Hepatocyte (in vitro differentiated cells): ENCODE measurements at regions not wholly inside any gene's neighbourhood (a gene's known extent, or its start where the extent isn't known, plus 50 kb on each side); places are given as distances from the start of the nearest gene placed in this dataset.
A peak's percentile ranks its signal among the peaks of the same experiment; 100 is the strongest.

ENCODE experiments used
- DNase-seq: peaks from one replicate; pipeline ENCODE4 v3.0.0-alpha.2; 2016; ENCODE audit warnings: low spot score
- H2AFZ ChIP-seq: fragments of 200-600 bp; sonication (generic); 2 replicates; pipeline ENCODE4 v1.6.0; 2016; ENCODE audit warnings: antibody characterized with exemption, mild to moderate bottlenecking
- H3K27ac ChIP-seq: fragments of 200-600 bp; sonication (generic); 2 replicates; pipeline ENCODE4 v1.5.1; 2016; ENCODE audit warnings: mild to moderate bottlenecking
- H3K27me3 ChIP-seq: fragments of 200-600 bp; sonication (generic); 2 replicates; pipeline ENCODE4 v1.6.1; 2016
- H3K36me3 ChIP-seq: fragments of 200-600 bp; sonication (generic); replicated peaks from 2 replicates; pipeline ENCODE4 v1.5.1; 2016; ENCODE audit warnings: low read depth; ENCODE audit not compliant: insufficient read depth
- H3K4me1 ChIP-seq: fragments of 200-600 bp; sonication (generic); 2 replicates; pipeline ENCODE4 v1.5.1; 2016; ENCODE audit warnings: mild to moderate bottlenecking, moderate library complexity; ENCODE audit not compliant: insufficient read depth
- H3K4me2 ChIP-seq: fragments of 200-600 bp; sonication (generic); 2 replicates; pipeline ENCODE4 v1.6.0; 2016
- H3K4me3 ChIP-seq: fragments of 200-600 bp; sonication (generic); 2 replicates; pipeline ENCODE4 v1.5.1; 2016; ENCODE audit warnings: mild to moderate bottlenecking
- H3K79me2 ChIP-seq: fragments of 200-600 bp; sonication (generic); 2 replicates; pipeline ENCODE4 v1.6.0; 2017; ENCODE audit warnings: mild to moderate bottlenecking
- H3K9me2 ChIP-seq: fragments of 200-600 bp; sonication (generic); replicated peaks from 2 replicates; pipeline ENCODE4 v1.6.0; 2017; ENCODE audit warnings: mild to moderate bottlenecking; ENCODE audit not compliant: insufficient read depth
- H3K9me3 ChIP-seq: fragments of 200-600 bp; sonication (generic); 2 replicates; pipeline ENCODE4 v1.5.1; 2016; ENCODE audit warnings: low read depth, mild to moderate bottlenecking
- H4K20me1 ChIP-seq: fragments of 200-600 bp; sonication (generic); 2 replicates; pipeline ENCODE4 v1.6.0; 2016; ENCODE audit warnings: mild to moderate bottlenecking; ENCODE audit not compliant: insufficient read depth, poor library complexity, severe bottlenecking
- EZH2 ChIP-seq: fragments of 200-600 bp; sonication (generic); IDR thresholded peaks from 2 replicates; pipeline ENCODE4 v1.6.1; 2016; ENCODE audit warnings: antibody characterized with exemption, mild to moderate bottlenecking, borderline replicate concordance
- EZH2phosphoT487 ChIP-seq: fragments of 200-600 bp; sonication (generic); IDR thresholded peaks from one replicate; pipeline ENCODE4 v1.6.1; 2018; ENCODE audit warnings: antibody characterized with exemption, mild to moderate bottlenecking, low read depth, moderate library complexity; ENCODE audit not compliant: unreplicated experiment, severe bottlenecking
- WGBS: methylation state at CpG from one replicate; pipeline ENCODE4 v1.1.6; 2016; ENCODE audit warnings: low lambda C conversion rate; ENCODE audit errors: missing lambda C conversion rate; 5-methylcytosine and 5-hydroxymethylcytosine counted together
- TF ChIP-seq, protein P1 (sequence below): fragments of 200-600 bp; sonication (generic); IDR thresholded peaks from 2 replicates; pipeline ENCODE4 v1.5.1; 2016; ENCODE audit warnings: antibody characterized with exemption, mild to moderate bottlenecking; ENCODE audit not compliant: poor library complexity

DNA sequence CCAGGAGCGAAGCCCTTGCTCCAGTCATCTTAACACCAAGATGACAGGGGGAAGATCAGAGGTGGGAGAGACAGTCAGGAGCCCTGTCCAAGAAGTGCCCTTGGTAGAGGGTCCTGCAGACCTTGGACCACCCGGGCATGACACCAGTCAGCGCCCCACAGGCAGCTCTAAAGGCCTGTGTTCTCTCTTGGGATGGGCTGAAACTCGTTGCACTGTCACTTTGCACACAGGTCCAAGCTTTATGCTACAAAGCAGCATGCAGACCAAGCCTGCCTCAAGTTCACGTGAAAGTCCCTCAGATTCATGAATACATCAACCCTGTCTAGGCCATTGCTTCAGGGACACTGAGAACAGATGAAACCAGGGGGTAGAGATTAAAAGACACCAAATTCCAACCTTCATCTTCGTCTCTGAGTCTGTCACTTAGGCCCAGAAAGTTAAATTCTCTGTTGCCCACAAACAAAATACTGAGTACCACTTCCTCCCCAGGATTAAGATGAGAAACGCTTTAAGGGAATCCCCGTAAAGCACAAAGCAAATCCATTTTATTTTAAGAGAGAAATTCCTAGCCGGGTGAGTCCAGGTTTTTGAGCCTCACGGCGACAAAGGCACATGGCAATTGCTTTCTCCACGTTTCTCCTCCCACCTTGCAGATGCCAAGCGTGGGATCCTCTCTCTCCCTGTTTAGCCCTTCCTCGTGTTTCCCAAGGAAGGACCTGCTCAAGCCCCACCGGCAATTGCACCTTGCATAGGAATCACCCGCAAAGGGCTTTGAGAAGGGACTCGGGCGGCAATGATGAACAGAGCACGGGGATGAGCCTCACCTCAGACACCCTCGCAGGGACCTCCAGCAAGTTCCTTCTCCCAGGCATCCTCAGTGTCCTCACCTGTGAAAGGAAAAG, 75.0 kb upstream of the ID2 start:
- Histone ChIP-seq H3K27ac (no peak overlapping the region), H3K4me1 (peaks cover 28% of the 10 kb centered on the region)

DNA sequence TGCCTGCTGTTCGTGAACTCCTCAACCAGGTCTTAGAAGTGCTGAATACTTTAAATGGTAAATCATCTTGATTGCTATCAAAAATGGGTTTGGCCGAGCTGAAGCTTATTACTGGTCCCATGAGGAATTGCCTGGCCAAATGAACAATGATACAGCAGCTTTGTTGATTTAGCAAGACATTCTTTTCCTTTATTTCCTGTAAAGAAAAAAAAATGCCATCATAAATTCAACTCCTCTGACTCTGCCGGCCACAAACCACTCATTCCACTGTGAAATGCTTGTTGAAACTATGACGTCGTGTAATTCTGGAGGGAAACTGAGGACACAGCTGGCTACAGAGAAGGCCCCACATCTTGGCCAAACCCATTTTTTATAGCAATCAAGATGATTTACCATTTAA, 74.2 kb upstream of the ID2 start:
- Histone ChIP-seq H3K4me2 (no peak overlapping the region), H2AFZ (no peak overlapping the region), H3K4me1 (peaks cover 31% of the 10 kb centered on the region), H3K79me2 (no peaks in the 10 kb centered on the region), H3K4me3 (no peak overlapping the region), H3K27me3 (no peaks in the 10 kb centered on the region), H3K27ac (no peak overlapping the region), H3K36me3 (no peaks in the 10 kb centered on the region), H3K9me2 (no peaks in the 10 kb centered on the region), H3K9me3 (no peaks in the 10 kb centered on the region), H4K20me1 (no peaks in the 10 kb centered on the region)
- WGBS: 71% methylated on average over 5 of the region's 5 CpGs
- DNase-seq: no peak
- no peak for TF ChIP-seq EZH2phosphoT487
- TF ChIP-seq EZH2: no peak
- TF ChIP-seq, protein P1, sequence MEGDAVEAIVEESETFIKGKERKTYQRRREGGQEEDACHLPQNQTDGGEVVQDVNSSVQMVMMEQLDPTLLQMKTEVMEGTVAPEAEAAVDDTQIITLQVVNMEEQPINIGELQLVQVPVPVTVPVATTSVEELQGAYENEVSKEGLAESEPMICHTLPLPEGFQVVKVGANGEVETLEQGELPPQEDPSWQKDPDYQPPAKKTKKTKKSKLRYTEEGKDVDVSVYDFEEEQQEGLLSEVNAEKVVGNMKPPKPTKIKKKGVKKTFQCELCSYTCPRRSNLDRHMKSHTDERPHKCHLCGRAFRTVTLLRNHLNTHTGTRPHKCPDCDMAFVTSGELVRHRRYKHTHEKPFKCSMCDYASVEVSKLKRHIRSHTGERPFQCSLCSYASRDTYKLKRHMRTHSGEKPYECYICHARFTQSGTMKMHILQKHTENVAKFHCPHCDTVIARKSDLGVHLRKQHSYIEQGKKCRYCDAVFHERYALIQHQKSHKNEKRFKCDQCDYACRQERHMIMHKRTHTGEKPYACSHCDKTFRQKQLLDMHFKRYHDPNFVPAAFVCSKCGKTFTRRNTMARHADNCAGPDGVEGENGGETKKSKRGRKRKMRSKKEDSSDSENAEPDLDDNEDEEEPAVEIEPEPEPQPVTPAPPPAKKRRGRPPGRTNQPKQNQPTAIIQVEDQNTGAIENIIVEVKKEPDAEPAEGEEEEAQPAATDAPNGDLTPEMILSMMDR: no peak

More for the DNA sequence above, 75.0 kb upstream of the ID2 start:
- no peaks in the 10 kb centered on the region for H3K79me2 ChIP-seq
- TF ChIP-seq EZH2phosphoT487 (no peak), EZH2 (no peak)
- TF ChIP-seq, protein P1: no peak
- DNase-seq: no peak
- H3K36me3 ChIP-seq: no peaks in the 10 kb centered on the region
- no peaks in the 10 kb centered on the region for H3K9me3 ChIP-seq
- H3K9me2 ChIP-seq: no peaks in the 10 kb centered on the region
- WGBS: 85% methylated on average over 20 of the region's 20 CpGs
- H3K4me3 ChIP-seq: no peak overlapping the region
- H4K20me1 ChIP-seq: no peaks in the 10 kb centered on the region
- H3K4me2 ChIP-seq: no peak overlapping the region
- H3K27me3 ChIP-seq: no peaks in the 10 kb centered on the region
- H2AFZ ChIP-seq: no peak overlapping the region

DNA sequence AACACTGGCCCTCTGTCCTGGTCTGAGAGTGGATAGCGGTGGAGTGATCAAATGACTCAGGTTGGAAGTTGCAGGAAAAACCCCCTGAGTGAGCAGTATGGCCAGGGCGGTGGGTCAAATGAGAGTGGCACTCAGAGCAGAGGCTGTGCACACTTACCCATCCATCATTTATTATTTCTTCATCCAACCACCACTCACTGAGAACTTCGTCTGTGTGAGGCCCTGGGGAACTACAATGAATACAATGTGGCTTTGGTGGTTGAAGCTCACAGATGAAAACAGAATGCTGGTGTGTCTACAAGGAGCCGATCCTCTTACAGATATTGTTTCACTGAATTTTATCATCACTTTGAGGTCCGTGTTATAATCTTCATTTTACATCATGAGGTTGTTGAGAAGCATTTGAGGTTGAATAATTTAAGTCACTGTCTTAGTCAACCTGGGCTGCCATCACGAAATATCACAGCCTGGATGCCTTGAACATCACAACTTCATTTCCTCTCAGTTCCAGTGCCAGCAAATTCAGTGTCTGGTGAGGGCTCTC, 73.4 kb upstream of the ID2 start:
- Histone ChIP-seq H3K9me2 (no peaks in the 10 kb centered on the region), H3K79me2 (no peaks in the 10 kb centered on the region), H3K27ac (peak overlapping the region; percentile 62), H3K27me3 (no peaks in the 10 kb centered on the region), H2AFZ (no peak overlapping the region), H3K4me1 (peaks cover 31% of the 10 kb centered on the region), H3K36me3 (no peaks in the 10 kb centered on the region), H3K4me3 (no peak overlapping the region), H3K4me2 (no peak overlapping the region), H3K9me3 (no peaks in the 10 kb centered on the region), H4K20me1 (no peaks in the 10 kb centered on the region)
- 95% methylated on average over 6 of the region's 6 CpGs for WGBS
- TF ChIP-seq EZH2phosphoT487 (no peak), EZH2 (no peak)
- TF ChIP-seq, protein P1: no peak
- no peak for DNase-seq
